GM06990 (cell line): ENCODE measurements at regions not wholly inside any gene's neighbourhood (a gene's known extent, or its start where the extent isn't known, plus 50 kb on each side); places are given as distances from the start of the nearest gene placed in this dataset.

ENCODE experiments used
- DNase-seq: peaks from one replicate; pipeline ENCODE4 v3.0.0-alpha.2; 2011; ENCODE audit not compliant: insufficient read length; ENCODE audit errors: extremely low read depth
- H3K27me3 ChIP-seq: replicated peaks from 2 replicates; pipeline ENCODE4 v1.6.0; 2011; ENCODE audit warnings: low read length; ENCODE audit not compliant: control insufficient read depth, insufficient read depth
- H3K36me3 ChIP-seq: 2 replicates; pipeline ENCODE4 v1.5.1; 2011; ENCODE audit warnings: low read length; ENCODE audit not compliant: control insufficient read depth, insufficient read depth
- H3K4me3 ChIP-seq: replicated peaks from 2 replicates; pipeline ENCODE4 v1.5.1; 2011; ENCODE audit warnings: low read depth, mild to moderate bottlenecking, control low read depth, low read length
- CTCF ChIP-seq: IDR thresholded peaks from 2 replicates; pipeline ENCODE4 v1.5.1; 2011; ENCODE audit warnings: low read length, control low read depth, mild to moderate bottlenecking, inconsistent platforms; ENCODE audit not compliant: insufficient read depth, poor library complexity, severe bottlenecking

- DNase-seq = no peak
- no peak overlapping the region for H3K4me3 ChIP-seq
- no peak for TF ChIP-seq CTCF
- H3K36me3 ChIP-seq = no peaks in the 10 kb centered on the region
- H3K27me3 ChIP-seq = no peaks in the 10 kb centered on the region; the same call in 1 of the 2 replicates
These were observed 80.2 kb upstream of the ZNF618 start for GRCh38 chr9:113795811-113796392.

DNA sequence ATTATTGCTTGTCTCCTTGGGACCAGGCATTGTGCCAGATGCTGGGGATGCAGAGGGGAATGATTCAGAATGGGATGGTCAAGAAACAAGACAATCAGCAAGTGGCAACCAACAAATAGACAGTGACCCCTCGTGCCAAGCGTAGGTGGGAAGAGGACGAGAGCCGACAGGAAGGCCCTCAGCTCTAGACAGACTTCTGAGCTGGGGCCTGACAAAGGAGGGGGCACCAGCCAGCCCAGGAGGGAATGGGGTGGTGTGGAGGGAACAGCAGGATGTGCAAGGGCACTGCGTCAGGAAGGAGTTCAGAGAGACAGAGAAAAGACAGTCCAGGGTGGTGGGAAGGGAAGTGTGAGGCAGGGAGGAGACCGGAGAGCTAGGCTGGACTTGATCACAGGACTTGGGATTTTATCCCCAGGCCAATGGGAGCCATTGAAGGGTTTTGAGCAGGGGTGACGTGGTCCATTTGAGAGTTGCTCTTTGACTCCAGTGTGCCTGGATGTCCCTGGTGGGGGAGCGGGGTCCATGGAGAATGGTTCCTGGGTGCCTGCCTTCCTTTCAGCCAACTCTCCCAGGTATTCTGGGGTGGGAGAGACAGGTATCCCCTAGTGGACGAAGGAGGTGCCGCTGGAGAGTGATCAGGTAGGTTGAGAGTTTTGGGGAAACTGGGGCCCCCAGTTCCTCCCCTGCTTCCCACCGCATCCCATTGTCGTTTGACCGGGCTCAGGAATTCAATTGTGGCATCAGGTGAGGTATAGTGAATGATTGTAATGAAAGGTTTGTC is 79.3 kb upstream of the ZNF618 start:
- H3K27me3 ChIP-seq = no peaks in the 10 kb centered on the region; the same call in 1 of the 2 replicates
- no peaks in the 10 kb centered on the region for H3K36me3 ChIP-seq
- no peak overlapping the region for H3K4me3 ChIP-seq
- TF ChIP-seq CTCF = no peak
- no peak for DNase-seq

DNA sequence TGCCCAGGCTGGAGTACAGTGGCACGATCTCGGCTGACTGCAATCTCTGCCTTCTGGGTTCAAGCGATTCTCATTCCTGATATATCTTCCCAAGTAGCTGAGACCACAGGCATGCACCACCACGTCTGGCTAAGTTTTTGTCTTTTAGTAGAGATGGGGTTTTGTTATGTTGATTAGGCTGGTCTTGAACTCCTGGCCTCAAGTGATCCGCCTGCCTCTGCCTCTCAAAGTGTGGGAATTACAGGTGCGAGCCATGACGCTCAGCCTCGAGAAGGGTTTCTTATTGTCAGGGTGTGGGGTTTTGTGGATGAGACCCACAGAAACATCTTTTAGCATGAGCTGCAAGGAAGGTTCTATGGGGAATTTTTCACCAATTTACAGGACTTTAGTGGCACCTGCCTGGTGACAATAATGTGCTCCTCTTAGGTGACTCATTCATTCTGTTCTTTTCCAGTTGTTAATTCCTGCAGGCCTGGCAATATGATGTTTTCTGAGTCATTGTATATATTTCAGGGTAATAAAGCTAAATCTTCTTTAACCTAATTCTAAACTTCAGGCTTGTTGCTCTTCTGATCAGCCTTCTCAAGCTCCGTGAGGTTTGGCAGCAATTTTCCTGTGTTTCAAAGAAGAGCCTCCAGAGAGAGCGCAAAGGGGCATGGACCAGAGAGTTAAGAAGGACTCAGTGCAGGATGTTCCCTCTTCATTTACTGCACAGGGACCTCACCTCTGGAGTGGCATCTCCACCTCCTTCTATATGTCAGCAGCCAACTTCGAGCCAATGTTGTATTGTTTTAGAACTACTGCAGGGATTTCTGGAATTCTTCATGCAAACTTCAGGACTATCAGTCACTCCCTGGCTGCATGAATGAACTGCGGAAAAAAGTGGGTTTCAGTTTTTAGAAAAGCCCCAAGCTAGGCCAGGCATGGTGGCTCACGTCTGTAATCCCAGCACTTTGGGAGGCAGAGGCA is 77.8 kb upstream of the ZNF618 start:
- Histone ChIP-seq H3K4me3 (no peak overlapping the region), H3K36me3 (no peaks in the 10 kb centered on the region), H3K27me3 (no peaks in the 10 kb centered on the region)
- TF ChIP-seq CTCF = no peak
- no peak for DNase-seq

DNA sequence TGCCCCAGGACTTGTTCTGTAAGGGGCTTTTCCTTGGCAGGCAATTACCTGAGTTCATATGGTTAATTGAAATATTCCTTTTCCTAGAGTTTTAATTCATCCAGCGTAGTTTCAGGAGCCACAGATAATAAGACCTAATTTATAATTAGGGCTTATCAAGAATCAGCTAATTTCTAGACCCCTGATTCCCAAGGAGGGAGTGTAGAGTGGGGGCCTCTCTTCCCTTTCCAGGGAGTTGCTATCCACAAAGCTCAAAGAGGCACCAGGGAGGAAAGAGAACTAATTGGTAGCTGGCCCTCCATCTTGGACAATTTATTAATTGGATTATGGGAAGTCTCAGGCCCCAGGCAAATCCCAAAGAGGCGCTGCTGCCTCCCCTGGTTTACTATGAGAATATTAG is 75.8 kb upstream of the ZNF618 start:
- Histone ChIP-seq H3K36me3 (no peaks in the 10 kb centered on the region), H3K4me3 (no peak overlapping the region), H3K27me3 (no peaks in the 10 kb centered on the region)
- DNase-seq = no peak
- TF ChIP-seq CTCF = no peak

- no peak for TF ChIP-seq CTCF
- Histone ChIP-seq H3K36me3 (no peaks in the 10 kb centered on the region), H3K4me3 (no peak overlapping the region), H3K27me3 (peaks cover 2% of the 10 kb centered on the region; the same call in 1 of the 2 replicates)
- no peak for DNase-seq
These were observed 72.1 kb upstream of the ZNF618 start for GRCh38 chr9:113803811-113804589.
